HEK293T (cell line): ENCODE measurements at regions not wholly inside any gene's neighbourhood (a gene's known extent, or its start where the extent isn't known, plus 50 kb on each side); places are given as distances from the start of the nearest gene placed in this dataset.

ENCODE experiments used
- ARNT ChIP-seq: fragments of 450-650 bp; IDR thresholded peaks from 2 replicates; pipeline ENCODE4 v1.6.1; 2017; ENCODE audit warnings: mild to moderate bottlenecking
- BHLHE40 ChIP-seq: fragments of 450-650 bp; IDR thresholded peaks from 2 replicates; pipeline ENCODE4 v1.6.1; 2016; ENCODE audit warnings: mild to moderate bottlenecking, moderate library complexity, borderline replicate concordance
- CTBP1 ChIP-seq: fragments of 450-650 bp; IDR thresholded peaks from 2 replicates; pipeline ENCODE4 v1.6.1; 2016; ENCODE audit warnings: borderline replicate concordance
- ELF4 ChIP-seq: fragments of 450-650 bp; IDR thresholded peaks from 2 replicates; pipeline ENCODE4 v1.6.1; 2017; ENCODE audit warnings: antibody characterized with exemption
- FOXK2 ChIP-seq: fragments of 450-650 bp; IDR thresholded peaks from 2 replicates; pipeline ENCODE4 v1.6.1; 2016; ENCODE audit warnings: mild to moderate bottlenecking
- FOXM1 ChIP-seq: fragments of 450-650 bp; IDR thresholded peaks from 2 replicates; pipeline ENCODE4 v1.6.1; 2017; ENCODE audit warnings: mild to moderate bottlenecking, borderline replicate concordance
- LEF1 ChIP-seq: fragments of 450-650 bp; IDR thresholded peaks from 2 replicates; pipeline ENCODE4 v1.6.1; 2017; ENCODE audit warnings: mild to moderate bottlenecking, borderline replicate concordance
- NFRKB ChIP-seq: fragments of 450-650 bp; IDR thresholded peaks from 2 replicates; pipeline ENCODE4 v1.6.1; 2016; ENCODE audit warnings: mild to moderate bottlenecking, moderate library complexity
- SP1 ChIP-seq: fragments of 450-650 bp; IDR thresholded peaks from 2 replicates; pipeline ENCODE4 v1.6.1; 2017
- TARDBP ChIP-seq: fragments of 450-650 bp; IDR thresholded peaks from 2 replicates; pipeline ENCODE4 v1.6.1; 2016
- ZNF384 ChIP-seq: fragments of 450-650 bp; IDR thresholded peaks from 2 replicates; pipeline ENCODE4 v1.6.1; 2016
- TF ChIP-seq, protein P1 (sequence below): fragments of 450-650 bp; IDR thresholded peaks from 2 replicates; pipeline ENCODE4 v1.6.1; 2016

DNA sequence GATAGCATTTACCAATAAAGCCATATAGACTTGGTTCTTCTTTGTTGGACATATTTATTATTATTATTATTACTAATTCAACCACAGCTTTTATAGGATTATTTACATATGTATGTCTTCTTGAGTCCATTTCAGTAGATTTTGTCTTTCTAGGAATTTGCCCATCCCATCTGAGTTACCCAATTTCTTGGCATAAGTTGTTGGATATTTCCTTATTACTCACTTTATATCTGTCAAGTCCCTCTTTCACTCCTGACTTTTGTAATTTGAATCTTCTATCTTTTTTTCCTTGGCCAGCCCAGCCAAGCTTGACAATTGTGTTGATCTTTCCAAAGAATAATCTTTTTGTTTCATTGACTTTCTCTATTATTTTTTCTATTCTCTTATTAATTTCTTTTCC lies 543.7 kb downstream of the SUCLG1 start:
- TF ChIP-seq TARDBP: no peak
- no peak for TF ChIP-seq NFRKB
- no peak for TF ChIP-seq SP1
- TF ChIP-seq ELF4: no peak
- TF ChIP-seq BHLHE40: no peak
- no peak for TF ChIP-seq FOXM1
- no peak for TF ChIP-seq CTBP1
- TF ChIP-seq FOXK2: no peak
- TF ChIP-seq, protein P1, sequence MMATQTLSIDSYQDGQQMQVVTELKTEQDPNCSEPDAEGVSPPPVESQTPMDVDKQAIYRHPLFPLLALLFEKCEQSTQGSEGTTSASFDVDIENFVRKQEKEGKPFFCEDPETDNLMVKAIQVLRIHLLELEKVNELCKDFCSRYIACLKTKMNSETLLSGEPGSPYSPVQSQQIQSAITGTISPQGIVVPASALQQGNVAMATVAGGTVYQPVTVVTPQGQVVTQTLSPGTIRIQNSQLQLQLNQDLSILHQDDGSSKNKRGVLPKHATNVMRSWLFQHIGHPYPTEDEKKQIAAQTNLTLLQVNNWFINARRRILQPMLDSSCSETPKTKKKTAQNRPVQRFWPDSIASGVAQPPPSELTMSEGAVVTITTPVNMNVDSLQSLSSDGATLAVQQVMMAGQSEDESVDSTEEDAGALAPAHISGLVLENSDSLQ: no peak
- no peak for TF ChIP-seq ARNT
- no peak for TF ChIP-seq LEF1
- TF ChIP-seq ZNF384: no peak
